ENCODE measurements at regions not wholly inside any gene's neighbourhood (a gene's known extent, or its start where the extent isn't known, plus 50 kb on each side); places are given as distances from the start of the nearest gene placed in this dataset.
A peak's percentile ranks its signal among the peaks of the same experiment; 100 is the strongest.
"Not testable (repeated sequence)": the region's sequence is repeated elsewhere in the genome, so short reads cannot be mapped to it uniquely, and the experiment has no call there.

DNA sequence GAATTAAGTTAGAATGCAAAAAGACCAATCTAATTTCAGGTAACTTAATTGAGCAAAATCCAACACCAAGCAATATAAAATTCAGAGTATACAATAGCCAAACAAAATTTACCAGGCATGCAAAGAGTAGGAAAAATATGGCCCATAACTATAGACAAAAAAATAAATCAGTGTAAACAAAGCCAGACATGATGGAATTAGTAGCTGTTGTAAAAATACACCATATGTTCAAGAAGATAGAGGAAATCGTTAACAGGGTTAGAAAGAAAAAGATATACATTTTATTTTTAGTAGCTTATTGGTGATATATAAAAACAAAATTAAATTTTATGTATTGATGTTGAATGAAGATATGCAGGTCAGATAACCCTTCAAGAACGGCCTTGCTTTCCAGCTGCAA, 621.1 kb upstream of the MIR17HG start:
- ATAC-seq (no peak), FAIRE-seq (no peak), DNase-seq (ENCODE audit: low read depth in 1 of 2, low spot score in 1 of 2) (no peak)
- Histone ChIP-seq H3K27ac (no peak overlapping the region), H3K9me3 (no peaks in the 10 kb centered on the region), H3K4me3 (no peak overlapping the region), H3K4me1 (no peaks in the 10 kb centered on the region), H3K4me2 (no peak overlapping the region)
- ChIA-PET CTCF (no interaction called here), POLR2A (no interaction called here)
- TF ChIP-seq, protein P1, sequence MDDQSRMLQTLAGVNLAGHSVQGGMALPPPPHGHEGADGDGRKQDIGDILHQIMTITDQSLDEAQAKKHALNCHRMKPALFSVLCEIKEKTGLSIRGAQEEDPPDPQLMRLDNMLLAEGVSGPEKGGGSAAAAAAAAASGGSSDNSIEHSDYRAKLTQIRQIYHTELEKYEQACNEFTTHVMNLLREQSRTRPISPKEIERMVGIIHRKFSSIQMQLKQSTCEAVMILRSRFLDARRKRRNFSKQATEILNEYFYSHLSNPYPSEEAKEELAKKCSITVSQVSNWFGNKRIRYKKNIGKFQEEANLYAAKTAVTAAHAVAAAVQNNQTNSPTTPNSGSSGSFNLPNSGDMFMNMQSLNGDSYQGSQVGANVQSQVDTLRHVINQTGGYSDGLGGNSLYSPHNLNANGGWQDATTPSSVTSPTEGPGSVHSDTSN (IDR thresholded peaks at IDR 0.05) = no peak
- TF ChIP-seq HOXB13 (CRISPR knock-in tag; IDR thresholded peaks at IDR 0.05; ENCODE audit: low read depth) = no peak
- TF ChIP-seq HDAC2 (IDR thresholded peaks at IDR 0.05) = no peak
- no peak for TF ChIP-seq RARB (CRISPR knock-in tag; IDR thresholded peaks at IDR 0.05)
- TF ChIP-seq HOXB5 (CRISPR knock-in tag; IDR thresholded peaks at IDR 0.05) = no peak
- no peak for TF ChIP-seq ZC3H11A (IDR thresholded peaks at IDR 0.05)
- TF ChIP-seq BHLHE40 (IDR thresholded peaks at IDR 0.05; ENCODE audit: low read depth, low read length) = no peak
- TF ChIP-seq NFE2L2 (conservative IDR thresholded peaks at IDR 0.05; ENCODE audit: low read length) = no peak
- no peak for TF ChIP-seq JUN (IDR thresholded peaks at IDR 0.05)
- TF ChIP-seq EHF (CRISPR knock-in tag; IDR thresholded peaks at IDR 0.05) = no peak
- WGBS (ENCODE audit: missing lambda C conversion rate) = 67% methylated on average over 2 of the region's 2 CpGs

DNA sequence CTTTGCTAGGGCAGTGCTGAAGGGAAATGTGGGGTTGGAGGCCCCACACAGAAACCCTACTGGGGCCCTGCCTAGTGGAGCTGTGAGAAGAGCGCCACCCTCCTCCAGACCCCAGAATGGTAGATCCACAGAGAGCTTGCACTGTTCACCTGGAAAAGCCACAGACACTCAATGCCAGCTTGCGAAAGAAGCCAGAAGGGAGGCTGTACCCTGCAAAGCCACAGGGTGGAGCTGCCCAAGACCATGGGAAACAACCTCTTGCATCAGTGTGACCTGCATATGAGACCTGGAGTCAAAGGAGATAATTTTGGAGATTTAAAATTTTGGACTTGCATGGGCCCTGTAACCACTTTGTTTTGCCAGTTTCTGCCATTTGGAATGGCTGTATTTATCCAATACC, 615.4 kb upstream of the MIR17HG start:
- Histone ChIP-seq H3K4me2 (no peak overlapping the region), H3K27ac (no peak overlapping the region), H3K4me1 (no peaks in the 10 kb centered on the region), H3K4me3 (no peak overlapping the region), H3K9me3 (no peaks in the 10 kb centered on the region)
- ChIA-PET CTCF (no interaction called here), POLR2A (no interaction called here)
- DNase-seq (ENCODE audit: low read depth in 1 of 2, low spot score in 1 of 2) = peak in 1 of 2 experiments; percentile 8
- no peak for ATAC-seq
- no peak for FAIRE-seq
- TF ChIP-seq MAZ (IDR thresholded peaks at IDR 0.05; ENCODE audit: borderline replicate concordance, low read depth, low read length) = no peak
- TF ChIP-seq FOSL2 (IDR thresholded peaks at IDR 0.05) = no peak
- TF ChIP-seq FOSL2 (CRISPR knock-in tag; IDR thresholded peaks at IDR 0.05) = no peak
- TF ChIP-seq RAD21 (conservative IDR thresholded peaks at IDR 0.05 in 1 of 2, IDR thresholded peaks at IDR 0.05 in 1 of 2) = 0 out of 5 replicates have a peak, but pooled peaks of 1 of the 2 experiments have one; percentile 6
- no peak for TF ChIP-seq CBX2 (IDR thresholded peaks at IDR 0.05; ENCODE audit: borderline replicate concordance, low read depth)
- 67% methylated on average over 1 of the region's 2 CpGs for WGBS (ENCODE audit: missing lambda C conversion rate)

DNA sequence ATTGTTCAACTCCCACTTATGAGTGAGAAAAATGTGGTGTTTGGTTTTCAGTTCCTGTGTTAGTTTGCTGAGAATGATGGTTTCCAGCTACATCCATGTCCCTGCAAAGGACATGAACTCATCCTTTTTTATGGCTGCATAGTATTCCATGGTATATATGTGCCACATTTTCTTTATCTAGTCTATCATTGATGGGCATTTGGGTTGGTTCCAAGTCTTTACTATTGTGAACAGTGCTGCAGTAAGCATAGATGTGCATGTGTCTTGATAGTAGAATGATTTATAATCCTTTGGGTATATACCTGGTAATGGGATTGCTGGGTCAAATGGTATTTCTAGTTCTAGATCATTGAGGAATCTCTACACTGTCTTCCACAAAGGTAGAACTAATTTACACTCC, 613.0 kb upstream of the MIR17HG start:
- CTCF ChIA-PET, POLR2A ChIA-PET, FAIRE-seq: not testable (repeated sequence)

DNA sequence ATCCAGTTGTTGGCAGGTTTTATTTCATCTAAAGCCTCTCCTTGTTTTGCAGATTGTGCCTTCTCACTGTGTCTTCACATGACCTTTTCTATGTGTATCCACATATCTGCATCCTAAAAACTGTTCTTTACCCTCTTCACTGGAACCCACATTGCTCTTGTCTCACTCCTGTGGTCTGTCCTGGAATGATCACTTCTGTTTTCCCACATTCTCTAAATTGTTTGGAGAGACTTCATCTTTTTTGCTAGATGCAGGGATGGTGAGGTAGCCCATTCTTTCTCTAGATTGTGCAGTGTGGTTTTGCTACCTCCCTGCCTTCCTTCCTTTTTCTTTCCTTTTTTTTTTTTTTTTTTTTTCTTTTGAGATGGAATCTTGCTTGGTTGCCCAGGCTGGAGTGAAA, 608.6 kb upstream of the MIR17HG start:
- FAIRE-seq (no peak), ATAC-seq (no peak), DNase-seq (ENCODE audit: low read depth in 1 of 2, low spot score in 1 of 2) (no peak)
- Histone ChIP-seq H3K4me2 (no peak overlapping the region), H3K27ac (no peak overlapping the region), H3K4me1 (no peaks in the 10 kb centered on the region), H3K4me3 (no peak overlapping the region), H3K9me3 (peaks cover 2% of the 10 kb centered on the region; the same call in 1 of the 3 replicates)
- ChIA-PET CTCF (no interaction called here), POLR2A (no interaction called here)
- TF ChIP-seq NPAS2 (CRISPR knock-in tag; IDR thresholded peaks at IDR 0.05; ENCODE audit: borderline replicate concordance) (no peak), EP300 (IDR thresholded peaks at IDR 0.05) (no peak), CBX2 (IDR thresholded peaks at IDR 0.05; ENCODE audit: borderline replicate concordance, low read depth) (no peak), FOSL2 (IDR thresholded peaks at IDR 0.05) (no peak), FOSL2 (CRISPR knock-in tag; IDR thresholded peaks at IDR 0.05) (no peak)
- TF ChIP-seq, protein P2, sequence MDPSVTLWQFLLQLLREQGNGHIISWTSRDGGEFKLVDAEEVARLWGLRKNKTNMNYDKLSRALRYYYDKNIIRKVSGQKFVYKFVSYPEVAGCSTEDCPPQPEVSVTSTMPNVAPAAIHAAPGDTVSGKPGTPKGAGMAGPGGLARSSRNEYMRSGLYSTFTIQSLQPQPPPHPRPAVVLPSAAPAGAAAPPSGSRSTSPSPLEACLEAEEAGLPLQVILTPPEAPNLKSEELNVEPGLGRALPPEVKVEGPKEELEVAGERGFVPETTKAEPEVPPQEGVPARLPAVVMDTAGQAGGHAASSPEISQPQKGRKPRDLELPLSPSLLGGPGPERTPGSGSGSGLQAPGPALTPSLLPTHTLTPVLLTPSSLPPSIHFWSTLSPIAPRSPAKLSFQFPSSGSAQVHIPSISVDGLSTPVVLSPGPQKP (IDR thresholded peaks at IDR 0.05; ENCODE audit: low read depth, low read length) = no peak

More for the DNA sequence above, 613.0 kb upstream of the MIR17HG start:
- not testable (repeated sequence) for H3K4me2 ChIP-seq; H3K27ac ChIP-seq; H3K4me3 ChIP-seq; H3K4me1 ChIP-seq; DNase-seq (ENCODE audit: low read depth in 1 of 2, low spot score in 1 of 2); H3K9me3 ChIP-seq; ATAC-seq
